ENCODE measurements at regions not wholly inside any gene's neighbourhood (a gene's known extent, or its start where the extent isn't known, plus 50 kb on each side); places are given as distances from the start of the nearest gene placed in this dataset.

DNA sequence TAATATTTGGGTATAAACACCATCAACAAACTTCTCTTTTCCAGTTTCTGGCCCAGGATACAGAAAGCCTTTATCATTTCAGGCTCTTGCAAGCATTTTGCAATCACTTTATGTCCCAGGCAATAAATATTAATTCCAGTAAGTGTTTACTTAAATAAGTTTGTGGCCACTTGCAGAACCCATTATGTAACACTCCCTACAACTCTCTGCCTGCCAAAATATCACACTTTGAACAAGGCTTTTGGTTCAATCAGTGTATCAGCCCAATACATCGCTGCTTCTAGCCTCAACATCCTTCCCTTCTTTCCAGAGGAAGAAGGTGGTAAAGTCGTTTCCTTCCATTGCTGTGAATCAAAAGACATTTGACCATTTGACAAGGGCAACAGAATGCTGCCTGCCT is 203.0 kb upstream of the USP25 start:
- TF ChIP-seq, protein P1, sequence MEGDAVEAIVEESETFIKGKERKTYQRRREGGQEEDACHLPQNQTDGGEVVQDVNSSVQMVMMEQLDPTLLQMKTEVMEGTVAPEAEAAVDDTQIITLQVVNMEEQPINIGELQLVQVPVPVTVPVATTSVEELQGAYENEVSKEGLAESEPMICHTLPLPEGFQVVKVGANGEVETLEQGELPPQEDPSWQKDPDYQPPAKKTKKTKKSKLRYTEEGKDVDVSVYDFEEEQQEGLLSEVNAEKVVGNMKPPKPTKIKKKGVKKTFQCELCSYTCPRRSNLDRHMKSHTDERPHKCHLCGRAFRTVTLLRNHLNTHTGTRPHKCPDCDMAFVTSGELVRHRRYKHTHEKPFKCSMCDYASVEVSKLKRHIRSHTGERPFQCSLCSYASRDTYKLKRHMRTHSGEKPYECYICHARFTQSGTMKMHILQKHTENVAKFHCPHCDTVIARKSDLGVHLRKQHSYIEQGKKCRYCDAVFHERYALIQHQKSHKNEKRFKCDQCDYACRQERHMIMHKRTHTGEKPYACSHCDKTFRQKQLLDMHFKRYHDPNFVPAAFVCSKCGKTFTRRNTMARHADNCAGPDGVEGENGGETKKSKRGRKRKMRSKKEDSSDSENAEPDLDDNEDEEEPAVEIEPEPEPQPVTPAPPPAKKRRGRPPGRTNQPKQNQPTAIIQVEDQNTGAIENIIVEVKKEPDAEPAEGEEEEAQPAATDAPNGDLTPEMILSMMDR (IDR thresholded peaks at IDR 0.05; ENCODE audit: extremely low read depth, missing control alignments), result no peak
- DNase-seq (ENCODE audit: low spot score), result no peak

DNA sequence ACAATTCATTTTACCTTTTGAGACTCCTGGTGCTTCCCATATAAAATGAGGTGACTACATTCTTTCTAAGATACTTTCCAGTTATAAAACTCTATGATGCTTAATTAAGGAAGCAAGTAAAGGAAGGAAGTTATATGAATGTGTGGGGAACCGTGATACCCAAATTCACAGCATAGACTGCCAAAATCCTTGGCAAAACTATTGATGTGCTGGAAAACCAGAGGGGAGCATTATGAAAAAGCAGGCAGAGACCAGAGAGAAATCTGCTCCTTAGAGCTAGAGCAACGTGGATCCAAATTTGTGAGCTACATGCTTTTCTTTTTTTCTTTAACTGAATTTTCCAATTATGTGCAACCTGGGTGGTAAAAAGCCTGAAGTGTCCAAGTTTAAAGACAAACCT is 201.4 kb upstream of the USP25 start:
- no peak for DNase-seq (ENCODE audit: low spot score)
- TF ChIP-seq, protein P1 (IDR thresholded peaks at IDR 0.05; ENCODE audit: extremely low read depth, missing control alignments), result no peak

DNA sequence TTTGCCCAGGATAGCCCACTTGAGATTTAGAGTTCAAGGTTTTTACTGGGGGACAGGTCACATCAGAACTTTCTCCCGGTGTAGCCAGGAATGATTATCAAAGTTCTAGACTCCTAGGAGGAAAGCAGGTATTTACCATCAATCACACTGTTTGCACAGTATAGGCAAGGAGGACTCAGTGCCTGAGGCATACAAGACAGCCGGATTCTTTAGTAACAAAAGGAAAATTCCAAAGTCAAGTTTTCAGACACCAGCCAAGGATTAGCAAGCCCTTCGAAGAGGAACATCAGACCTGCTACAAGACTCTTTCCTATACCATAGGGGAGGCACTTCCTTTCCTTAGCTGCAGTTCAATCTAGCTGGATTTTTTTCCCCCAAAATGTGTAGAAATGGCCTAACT is 197.8 kb upstream of the USP25 start:
- DNase-seq (ENCODE audit: low spot score), result no peak
- TF ChIP-seq, protein P1 (IDR thresholded peaks at IDR 0.05; ENCODE audit: extremely low read depth, missing control alignments), result no peak

DNA sequence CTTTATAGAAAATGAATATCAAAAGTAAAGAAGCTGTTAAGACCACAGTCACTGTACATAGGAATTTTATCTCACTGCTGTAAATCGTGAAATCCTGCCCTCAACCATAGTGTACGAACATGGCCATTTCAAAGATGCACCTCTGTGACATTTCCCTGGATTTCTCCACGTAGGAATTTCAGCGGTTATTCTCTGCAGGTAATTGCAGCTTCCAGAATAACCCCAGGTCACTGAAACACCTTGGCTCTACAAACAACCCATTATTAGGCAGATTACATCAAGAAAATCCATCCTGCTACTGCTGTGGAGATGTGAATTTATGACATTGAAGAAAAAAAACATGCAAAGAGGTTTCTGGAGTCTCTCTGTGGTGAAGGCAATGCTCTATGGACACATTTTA is 196.2 kb upstream of the USP25 start:
- DNase-seq (ENCODE audit: low spot score), result no peak
- TF ChIP-seq, protein P1 (IDR thresholded peaks at IDR 0.05; ENCODE audit: extremely low read depth, missing control alignments), result no peak

DNA sequence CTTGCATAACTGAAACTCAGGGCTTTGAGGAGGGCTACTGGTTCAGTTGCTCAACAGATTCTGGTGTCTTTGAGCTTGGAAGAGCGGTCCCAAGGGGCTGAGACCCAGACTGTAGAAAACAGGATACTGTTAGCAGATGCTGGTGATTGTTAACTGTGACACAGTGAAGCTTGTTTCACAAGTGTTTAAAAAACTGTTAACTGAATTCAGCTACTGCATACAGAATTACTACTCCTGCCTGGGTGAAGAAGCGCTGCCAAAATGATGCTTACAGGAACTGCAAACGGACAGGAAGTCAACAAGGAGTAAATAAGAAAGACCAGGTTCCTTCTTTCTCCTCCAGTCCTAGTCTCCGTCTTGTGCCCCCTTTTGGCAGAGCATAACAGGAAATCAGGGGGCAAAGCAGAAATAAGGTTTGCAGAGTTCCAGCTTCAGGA is 195.3 kb upstream of the USP25 start:
- TF ChIP-seq, protein P1 (IDR thresholded peaks at IDR 0.05; ENCODE audit: extremely low read depth, missing control alignments), result no peak
- DNase-seq (ENCODE audit: low spot score), result no peak

DNA sequence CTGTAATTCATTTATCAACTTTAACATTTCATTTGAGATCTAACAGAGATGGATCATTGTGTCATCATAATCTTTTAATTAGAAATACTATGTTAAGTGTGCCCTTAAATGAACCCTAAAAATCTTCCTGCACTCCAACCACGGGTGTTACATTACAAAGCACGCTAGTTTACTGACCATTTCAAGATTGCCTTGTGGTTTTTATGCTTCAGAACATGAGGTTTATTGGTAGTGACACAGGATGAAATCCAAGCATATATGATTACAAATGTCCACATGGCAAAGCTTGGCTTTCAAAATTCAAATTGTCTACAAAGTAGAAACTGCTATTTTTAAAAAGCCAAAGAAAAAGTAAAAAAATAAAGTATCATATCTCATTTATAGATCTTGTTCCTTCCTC is 190.4 kb upstream of the USP25 start:
- no peak for DNase-seq (ENCODE audit: low spot score)
- TF ChIP-seq, protein P1 (IDR thresholded peaks at IDR 0.05; ENCODE audit: extremely low read depth, missing control alignments), result no peak

DNA sequence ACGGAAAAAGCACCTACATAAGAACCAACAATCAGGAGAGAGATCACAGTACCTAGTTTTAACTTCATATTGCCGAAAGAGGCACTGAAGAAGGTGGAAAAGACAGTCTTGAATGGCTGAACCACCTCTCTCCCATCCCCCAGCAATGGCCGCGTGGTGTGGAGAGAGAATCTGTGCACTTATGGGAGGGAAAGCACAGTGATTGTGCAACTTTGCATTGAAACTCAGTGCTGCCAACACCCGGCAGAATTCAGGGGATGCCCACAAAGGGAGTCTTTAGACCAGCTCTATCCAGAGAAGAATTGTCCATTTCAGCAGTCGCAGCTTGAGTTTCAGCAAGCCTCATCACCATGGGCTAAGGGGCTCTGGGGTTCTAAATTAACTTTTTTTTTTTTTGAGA is 186.3 kb upstream of the USP25 start:
- no peak for DNase-seq (ENCODE audit: low spot score)
- TF ChIP-seq, protein P1 (IDR thresholded peaks at IDR 0.05; ENCODE audit: extremely low read depth, missing control alignments), result no peak

All from GM20000 (cell line).